ENCODE measurements at regions not wholly inside any gene's neighbourhood (a gene's known extent, or its start where the extent isn't known, plus 50 kb on each side); places are given as distances from the start of the nearest gene placed in this dataset.
"Not testable (repeated sequence)": the region's sequence is repeated elsewhere in the genome, so short reads cannot be mapped to it uniquely, and the experiment has no call there.

GRCh38 chr22:49396817-49397216, 430.9 kb downstream of the BRD1 start:
- no peaks in the 10 kb centered on the region for H3K27me3 ChIP-seq (ENCODE audit: control insufficient read depth, insufficient read depth, low read length)
- H3K27ac ChIP-seq (ENCODE audit: low read length): no peak overlapping the region
- intact Hi-C loops (cut with micrococcal nuclease; ENCODE audit: unreplicated experiment) (no loop called here), in situ Hi-C loops (cut with HindIII; ENCODE audit: low pct_unique_long_range_greater_than_20kb, low sequenced_read_pairs) (no loop called here)
- no peak for TF ChIP-seq POLR2AphosphoS5 (IDR thresholded peaks at IDR 0.05; ENCODE audit: low read depth, low read length)
- no peak for TF ChIP-seq REST (IDR thresholded peaks at IDR 0.05; ENCODE audit: insufficient read depth in 1 of 2, low read depth in 2 of 2, low read length in 1 of 2)
- TF ChIP-seq SIN3A (IDR thresholded peaks at IDR 0.05; ENCODE audit: borderline replicate concordance, insufficient read depth, low read depth, low read length): no peak
- TF ChIP-seq CTCF (IDR thresholded peaks at IDR 0.05): no peak
- TF ChIP-seq TCF7L2 (IDR thresholded peaks at IDR 0.05; ENCODE audit: low read depth, low read length): no peak
- no peaks in the 10 kb centered on the region for H3K4me1 ChIP-seq (ENCODE audit: control insufficient read depth, insufficient read depth, low read length)
- no peak for ATAC-seq
- no TSS peak for BruUV-seq (replicated peaks)
- ChIA-PET POLR2A (no interaction called here), CTCF (no interaction called here)
- H3K36me3 ChIP-seq (ENCODE audit: control insufficient read depth, insufficient read depth, low read length): no peaks in the 10 kb centered on the region
- H3K4me3 ChIP-seq (ENCODE audit: low read depth in 2 of 2, low read length in 2 of 2): no peak overlapping the region
- no peaks in the 10 kb centered on the region for H3K9me3 ChIP-seq (ENCODE audit: control insufficient read depth, insufficient read depth, low read depth, low read length)
- no peak for DNase-seq (ENCODE audit: low read depth, low spot score)

GRCh38 chr22:49395617-49396016, 432.1 kb downstream of the BRD1 start:
- in situ Hi-C loops (cut with HindIII; ENCODE audit: low pct_unique_long_range_greater_than_20kb, low sequenced_read_pairs) (no loop called here), intact Hi-C loops (cut with micrococcal nuclease; ENCODE audit: unreplicated experiment) (no loop called here)
- ChIA-PET CTCF (no interaction called here), POLR2A (no interaction called here)
- Histone ChIP-seq H3K9me3 (ENCODE audit: control insufficient read depth, insufficient read depth, low read depth, low read length) (no peaks in the 10 kb centered on the region), H3K27me3 (ENCODE audit: control insufficient read depth, insufficient read depth, low read length) (no peaks in the 10 kb centered on the region), H3K4me1 (ENCODE audit: control insufficient read depth, insufficient read depth, low read length) (no peaks in the 10 kb centered on the region), H3K27ac (ENCODE audit: low read length) (no peak overlapping the region), H3K36me3 (ENCODE audit: control insufficient read depth, insufficient read depth, low read length) (no peaks in the 10 kb centered on the region), H3K4me3 (ENCODE audit: low read depth in 2 of 2, low read length in 2 of 2) (no peak overlapping the region)
- BruUV-seq (replicated peaks): no TSS peak
- TF ChIP-seq REST (IDR thresholded peaks at IDR 0.05; ENCODE audit: insufficient read depth in 1 of 2, low read depth in 2 of 2, low read length in 1 of 2) (no peak), TCF7L2 (IDR thresholded peaks at IDR 0.05; ENCODE audit: low read depth, low read length) (no peak), CTCF (IDR thresholded peaks at IDR 0.05) (no peak), SIN3A (IDR thresholded peaks at IDR 0.05; ENCODE audit: borderline replicate concordance, insufficient read depth, low read depth, low read length) (no peak), POLR2AphosphoS5 (IDR thresholded peaks at IDR 0.05; ENCODE audit: low read depth, low read length) (no peak)
- no peak for DNase-seq (ENCODE audit: low read depth, low spot score)
- no peak for ATAC-seq

GRCh38 chr22:49395062-49395461, 432.6 kb downstream of the BRD1 start:
- in situ Hi-C loops (cut with HindIII; ENCODE audit: low pct_unique_long_range_greater_than_20kb, low sequenced_read_pairs); intact Hi-C loops (cut with micrococcal nuclease; ENCODE audit: unreplicated experiment); H3K36me3 ChIP-seq (ENCODE audit: control insufficient read depth, insufficient read depth, low read length); H3K4me1 ChIP-seq (ENCODE audit: control insufficient read depth, insufficient read depth, low read length); POLR2A ChIA-PET; DNase-seq (ENCODE audit: low read depth, low spot score); CTCF ChIA-PET; H3K4me3 ChIP-seq (ENCODE audit: low read depth in 2 of 2, low read length in 2 of 2); BruUV-seq (replicated peaks); H3K27me3 ChIP-seq (ENCODE audit: control insufficient read depth, insufficient read depth, low read length); ATAC-seq; H3K9me3 ChIP-seq (ENCODE audit: control insufficient read depth, insufficient read depth, low read depth, low read length); H3K27ac ChIP-seq (ENCODE audit: low read length): not testable (repeated sequence)

All from Panc1 (cell line).